Vagina (tissue), 2 donors: ENCODE measurements at regions not wholly inside any gene's neighbourhood (a gene's known extent, or its start where the extent isn't known, plus 50 kb on each side); places are given as distances from the start of the nearest gene placed in this dataset.

Experiments
- DNase-seq, 2 donors: peaks; one replicate each; pipeline ENCODE4 v3.0.0-alpha.2; 2017; ENCODE audit errors: extremely low spot score in 2 of 2
- H3K27ac ChIP-seq: fragments of 200-600 bp; sonication (generic); one replicate; pipeline ENCODE4 v1.5.1; 2019
- H3K27me3 ChIP-seq: fragments of 200-600 bp; sonication (generic); one replicate; pipeline ENCODE4 v1.5.1; 2019
- H3K36me3 ChIP-seq, 2 donors: fragments of 200-600 bp; sonication (generic); one replicate each; pipeline ENCODE4 v1.5.1; 2017 to 2019
- H3K4me1 ChIP-seq: fragments of 200-600 bp; sonication (generic); one replicate; pipeline ENCODE4 v1.5.1; 2019
- H3K4me3 ChIP-seq, 2 donors: fragments of 200-600 bp; sonication (generic); 1 replicate in 1 of 2; 2 replicates in 1 of 2; pipeline ENCODE4 v1.5.1; 2016 to 2019
- H3K9me3 ChIP-seq: fragments of 200-600 bp; sonication (generic); one replicate; pipeline ENCODE4 v1.5.1; 2019
- CTCF ChIP-seq, 3 experiments: fragments of 450-650 bp in 2 of 3; fragments of 200-600 bp in 1 of 3; sonication (generic) in 1 of 3; IDR thresholded peaks; one replicate each; pipeline ENCODE4 v1.5.1; 2017 to 2019; ENCODE audit warnings: antibody characterized with exemption in 3 of 3, mild to moderate bottlenecking in 2 of 3, moderate library complexity in 2 of 3
- POLR2A ChIP-seq, 2 donors: fragments of 450-650 bp; IDR thresholded peaks; one replicate each; pipeline ENCODE4 v1.6.1; 2017; ENCODE audit warnings: antibody characterized with exemption in 2 of 2, mild to moderate bottlenecking in 2 of 2, moderate library complexity in 2 of 2
- POLR2AphosphoS5 ChIP-seq, 2 donors: sonication (generic); formaldehyde crosslinking; IDR thresholded peaks; one replicate each; pipeline ENCODE4 v1.9.0; 2017; ENCODE audit warnings: antibody characterized with exemption in 2 of 2, mild to moderate bottlenecking in 2 of 2, low read depth in 1 of 2; ENCODE audit not compliant: insufficient read depth in 1 of 2
- intact Hi-C: fragments of 100-400 bp; cut with DNase I; formaldehyde crosslinking; loops from one replicate; pipeline ENCODE4 v1.15.1; 2023

- peaks cover 3% of the 10 kb centered on the region for H3K4me1 ChIP-seq
- no peak overlapping the region for H3K27ac ChIP-seq
- DNase-seq: no peak
- no peaks in the 10 kb centered on the region for H3K9me3 ChIP-seq
- H3K27me3 ChIP-seq: no peaks in the 10 kb centered on the region
- TF ChIP-seq CTCF (IDR thresholded peaks at IDR 0.05) (no peak), POLR2AphosphoS5 (IDR thresholded peaks at IDR 0.05; ENCODE audit: insufficient read depth in 1 of 2, low read depth in 1 of 2) (no peak), POLR2A (IDR thresholded peaks at IDR 0.05) (no peak)
- H3K4me3 ChIP-seq: no peak overlapping the region
- H3K36me3 ChIP-seq: no peaks in the 10 kb centered on the region
- intact Hi-C loops: no loop called here
These were observed 431.9 kb upstream of the RUNX1 start for GRCh38 chr21:35481005-35481404.

- H3K4me3 ChIP-seq: no peak overlapping the region
- TF ChIP-seq POLR2AphosphoS5 (IDR thresholded peaks at IDR 0.05; ENCODE audit: insufficient read depth in 1 of 2, low read depth in 1 of 2) (no peak), CTCF (IDR thresholded peaks at IDR 0.05) (no peak), POLR2A (IDR thresholded peaks at IDR 0.05) (no peak)
- no peak overlapping the region for H3K27ac ChIP-seq
- DNase-seq: no peak
- H3K36me3 ChIP-seq: no peaks in the 10 kb centered on the region
- H3K9me3 ChIP-seq: no peaks in the 10 kb centered on the region
- peaks cover 12% of the 10 kb centered on the region for H3K4me1 ChIP-seq
- intact Hi-C loops: no loop called here
- no peaks in the 10 kb centered on the region for H3K27me3 ChIP-seq
These were observed 430.4 kb upstream of the RUNX1 start for GRCh38 chr21:35479529-35479928.

GRCh38 chr21:35479065-35479448 is 430.0 kb upstream of the RUNX1 start:
- Histone ChIP-seq H3K9me3 (no peaks in the 10 kb centered on the region), H3K27ac (no peak overlapping the region), H3K36me3 (no peaks in the 10 kb centered on the region), H3K27me3 (no peaks in the 10 kb centered on the region), H3K4me1 (peaks cover 12% of the 10 kb centered on the region), H3K4me3 (no peak overlapping the region)
- intact Hi-C loops: no loop called here
- DNase-seq: no peak
- no peak for TF ChIP-seq CTCF (IDR thresholded peaks at IDR 0.05)
- TF ChIP-seq POLR2A (IDR thresholded peaks at IDR 0.05): no peak
- TF ChIP-seq POLR2AphosphoS5 (IDR thresholded peaks at IDR 0.05; ENCODE audit: insufficient read depth in 1 of 2, low read depth in 1 of 2): no peak

GRCh38 chr21:35478161-35479064 is 429.3 kb upstream of the RUNX1 start:
- Histone ChIP-seq H3K4me1 (peaks cover 12% of the 10 kb centered on the region), H3K36me3 (no peaks in the 10 kb centered on the region), H3K27ac (no peak overlapping the region), H3K9me3 (no peaks in the 10 kb centered on the region), H3K27me3 (no peaks in the 10 kb centered on the region), H3K4me3 (no peak overlapping the region)
- no peak for TF ChIP-seq POLR2AphosphoS5 (IDR thresholded peaks at IDR 0.05; ENCODE audit: insufficient read depth in 1 of 2, low read depth in 1 of 2)
- no peak for TF ChIP-seq POLR2A (IDR thresholded peaks at IDR 0.05)
- TF ChIP-seq CTCF (IDR thresholded peaks at IDR 0.05): no peak
- intact Hi-C loops: no loop called here
- DNase-seq: no peak

- Histone ChIP-seq H3K9me3 (no peaks in the 10 kb centered on the region), H3K36me3 (no peaks in the 10 kb centered on the region), H3K27me3 (no peaks in the 10 kb centered on the region), H3K4me3 (no peak overlapping the region), H3K27ac (no peak overlapping the region), H3K4me1 (peaks cover 12% of the 10 kb centered on the region)
- no peak for DNase-seq
- no peak for TF ChIP-seq POLR2A (IDR thresholded peaks at IDR 0.05)
- no peak for TF ChIP-seq CTCF (IDR thresholded peaks at IDR 0.05)
- no peak for TF ChIP-seq POLR2AphosphoS5 (IDR thresholded peaks at IDR 0.05; ENCODE audit: insufficient read depth in 1 of 2, low read depth in 1 of 2)
- intact Hi-C loops: no loop called here
These were observed 428.5 kb upstream of the RUNX1 start for GRCh38 chr21:35477622-35478021.
